NCI-H2029 treated with DMSO at 0.1 percent for 48 hours (cell line): ENCODE measurements at regions not wholly inside any gene's neighbourhood (a gene's known extent, or its start where the extent isn't known, plus 50 kb on each side); places are given as distances from the start of the nearest gene placed in this dataset.
"Not testable (repeated sequence)": the region's sequence is repeated elsewhere in the genome, so short reads cannot be mapped to it uniquely, and the experiment has no call there.

Source experiments
- DNase-seq: peaks from one replicate; lab custom pipeline; 2025; lab: John Stamatoyannopoulos, UW

DNA sequence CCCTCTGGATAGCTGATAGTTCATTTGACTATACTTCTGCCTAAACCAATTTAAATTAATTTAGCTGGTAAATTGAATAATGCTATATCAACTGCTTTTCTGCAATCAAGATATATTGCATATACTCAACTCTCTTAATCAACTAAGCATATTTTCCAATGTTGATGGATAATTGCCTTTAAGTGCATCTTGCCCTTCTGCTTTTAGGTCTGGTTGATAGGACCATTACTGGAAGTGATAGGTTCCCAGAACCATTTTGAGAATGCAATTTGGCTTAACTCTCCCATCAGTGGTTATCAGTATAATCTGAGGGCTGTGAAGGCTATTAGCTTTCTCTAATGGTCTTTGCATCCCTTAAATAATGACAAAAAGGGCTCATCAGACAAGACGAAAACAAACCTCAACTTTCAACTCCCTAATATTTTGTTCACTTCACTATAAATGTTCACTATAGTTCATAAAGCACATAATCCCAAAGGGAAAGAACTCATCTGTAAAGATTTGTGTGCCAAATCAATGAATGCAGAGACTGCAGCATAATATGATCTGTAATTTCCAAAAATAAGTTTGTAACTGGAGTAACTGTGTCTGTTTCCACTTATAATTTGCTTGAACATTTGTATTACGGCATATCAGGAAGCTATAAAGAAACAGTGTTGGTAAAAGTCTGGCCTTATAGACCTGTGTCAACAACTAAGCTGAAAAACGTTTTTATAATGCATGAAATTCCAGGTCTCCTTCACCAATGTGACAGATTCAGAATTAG is 273.6 kb downstream of the FBXO8 start:
- no peak for DNase-seq

DNA sequence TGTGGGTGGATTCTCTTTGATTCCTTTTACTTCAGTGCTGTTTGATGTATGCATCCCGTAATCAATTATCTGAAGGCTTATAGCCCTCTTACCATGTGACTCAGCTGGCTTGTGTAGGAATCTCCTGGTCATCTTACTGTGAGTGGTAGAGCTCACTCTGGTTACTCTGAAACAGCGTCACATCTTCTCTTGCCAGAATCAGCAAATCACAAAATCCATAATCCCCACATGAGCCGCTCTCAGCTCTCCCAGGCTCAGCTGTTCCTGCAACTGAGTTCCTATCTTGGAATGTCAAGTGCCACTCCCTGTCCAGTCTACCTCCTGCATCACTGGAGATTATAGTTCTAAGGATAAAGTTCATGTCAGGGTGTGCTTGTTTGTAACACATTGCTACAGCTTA is 278.0 kb downstream of the FBXO8 start:
- DNase-seq = no peak

DNA sequence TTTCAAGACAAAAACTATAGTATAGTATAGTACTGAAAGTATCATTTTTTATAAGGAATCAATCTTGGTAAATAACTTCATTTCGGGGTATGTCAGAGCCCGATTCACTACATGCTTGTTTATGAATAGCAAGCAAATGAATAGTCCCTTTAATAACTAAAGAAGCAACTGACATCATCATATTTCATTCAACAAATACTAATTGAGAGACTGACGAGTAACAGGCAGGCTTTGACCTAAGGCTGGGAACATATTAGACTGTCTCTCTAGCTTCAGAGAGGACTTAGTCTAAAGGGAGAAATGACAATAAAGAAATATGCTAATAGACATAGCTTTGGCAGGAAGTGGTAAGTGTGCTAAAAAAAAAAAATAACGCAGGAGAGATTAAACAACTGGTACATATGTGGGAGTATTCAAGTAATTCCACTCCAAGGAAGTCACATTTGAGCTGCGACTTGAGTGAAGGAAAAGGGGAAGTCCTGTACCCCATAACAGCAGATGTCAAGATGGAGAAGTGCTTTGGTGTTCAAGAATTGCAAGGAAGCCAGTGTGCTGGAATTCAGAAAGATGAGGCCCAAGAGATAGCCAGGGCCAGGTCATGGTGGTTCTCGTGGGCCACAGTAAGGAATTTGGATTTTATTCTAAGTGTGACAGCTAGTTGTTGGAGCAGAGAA is 284.9 kb downstream of the FBXO8 start:
- DNase-seq = no peak

DNA sequence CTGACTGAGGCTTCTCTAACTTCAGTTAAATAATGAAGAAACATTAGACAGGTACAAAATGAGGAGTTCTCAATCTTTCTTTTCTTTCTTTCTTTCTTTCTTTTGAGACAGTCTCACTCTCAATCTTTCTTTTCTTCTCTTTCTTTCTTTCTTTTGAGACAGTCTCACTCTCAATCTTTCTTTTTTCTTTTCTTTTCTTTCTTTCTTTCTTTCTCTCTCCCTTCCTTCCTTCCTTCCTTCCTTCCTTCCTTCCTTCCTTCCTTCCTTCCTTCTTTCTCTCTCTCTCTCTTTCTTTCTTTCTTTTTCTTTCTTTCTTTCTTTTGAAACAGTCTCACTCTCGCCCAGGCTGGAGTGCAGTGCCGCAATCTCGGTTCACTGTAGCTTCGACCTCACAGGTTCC is 287.7 kb downstream of the FBXO8 start:
- DNase-seq = not testable (repeated sequence)

DNA sequence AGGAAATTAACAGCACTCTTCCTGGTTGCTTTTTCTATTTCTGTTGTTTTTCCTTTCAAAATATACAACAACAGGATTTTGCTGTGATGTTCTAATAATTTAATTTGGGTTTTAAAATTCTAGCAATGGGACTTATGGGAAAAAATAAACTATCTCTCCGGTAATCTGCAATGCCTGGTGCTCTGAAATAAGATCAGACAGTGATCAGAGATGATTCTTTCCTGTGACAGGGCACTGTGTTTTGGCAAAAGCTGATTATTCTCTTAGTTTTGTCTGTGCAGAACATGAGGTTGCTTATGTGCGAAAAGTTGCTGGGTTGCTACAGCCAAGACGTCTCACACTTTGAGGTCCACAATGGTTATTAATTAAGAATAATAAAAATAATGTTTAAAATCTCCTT is 291.7 kb downstream of the FBXO8 start:
- DNase-seq = no peak

DNA sequence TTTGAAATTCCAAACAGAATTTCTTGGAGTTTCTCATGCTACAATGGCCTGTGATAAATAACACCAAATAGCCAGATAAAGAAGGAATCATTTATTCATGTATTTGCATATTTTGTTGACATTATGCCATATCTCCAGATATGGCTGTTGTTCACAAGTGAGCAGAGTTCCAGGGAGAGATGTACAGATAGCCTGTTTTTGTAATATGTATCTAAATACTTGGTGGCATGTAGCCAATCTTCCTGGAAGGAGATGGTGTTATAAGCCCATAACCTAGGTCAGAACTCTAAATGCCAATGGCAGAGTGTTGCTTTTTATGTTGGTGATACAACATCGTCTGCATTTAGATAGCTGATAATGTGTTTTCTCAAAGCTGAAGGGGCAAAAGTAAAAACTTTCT is 292.2 kb downstream of the FBXO8 start:
- no peak for DNase-seq

DNA sequence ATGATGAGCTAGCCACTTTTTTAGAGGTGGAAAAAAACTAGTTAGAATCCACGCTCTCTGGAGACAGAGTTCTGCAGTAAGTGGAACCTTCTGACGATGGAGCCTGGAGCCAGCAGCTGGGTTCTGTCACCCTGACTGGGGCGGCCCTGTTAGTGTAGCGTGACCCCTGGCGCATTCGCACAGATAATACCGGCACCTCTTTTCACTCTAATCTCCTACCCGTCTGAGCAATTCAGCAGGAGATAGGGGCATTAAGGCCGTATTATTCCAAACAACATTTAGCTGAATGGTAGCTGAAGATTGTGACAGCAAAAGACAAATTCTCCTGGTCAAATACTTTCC is 292.6 kb downstream of the FBXO8 start:
- no peak for DNase-seq

DNA sequence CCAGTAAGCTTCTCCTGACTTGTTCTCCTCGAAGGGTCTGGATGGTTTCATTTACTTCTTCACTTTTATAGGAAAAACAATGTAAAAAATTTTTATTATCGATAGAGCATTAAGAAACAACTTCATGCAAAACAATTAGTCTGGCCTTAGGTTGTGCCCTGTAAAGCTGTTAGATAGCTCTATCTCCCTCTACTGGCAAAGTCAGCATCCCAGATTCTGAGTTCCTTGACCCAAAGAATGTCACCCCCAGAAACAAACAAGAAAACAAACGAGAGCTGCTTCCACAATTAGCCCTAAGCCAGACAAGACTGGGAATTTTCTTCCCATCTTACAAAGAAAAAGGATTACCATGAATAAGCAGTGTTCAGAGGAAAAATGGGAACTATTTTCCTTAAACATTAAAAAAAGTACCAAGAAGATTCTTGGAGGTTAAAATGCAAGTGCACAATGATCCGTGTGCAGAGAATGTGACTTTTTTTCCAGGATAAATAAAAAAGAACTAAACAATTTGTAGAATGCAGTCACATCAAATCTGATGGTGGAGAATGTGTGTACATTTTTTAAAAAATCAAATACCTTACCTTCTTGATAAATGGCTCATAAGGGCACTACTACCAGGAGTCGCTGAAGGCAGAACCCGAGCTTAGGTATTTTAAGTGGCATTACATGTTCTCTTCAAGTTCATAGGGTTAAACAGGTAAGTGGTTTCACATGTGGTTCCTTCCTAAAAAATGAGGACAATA is 293.2 kb downstream of the FBXO8 start:
- DNase-seq = no peak

DNA sequence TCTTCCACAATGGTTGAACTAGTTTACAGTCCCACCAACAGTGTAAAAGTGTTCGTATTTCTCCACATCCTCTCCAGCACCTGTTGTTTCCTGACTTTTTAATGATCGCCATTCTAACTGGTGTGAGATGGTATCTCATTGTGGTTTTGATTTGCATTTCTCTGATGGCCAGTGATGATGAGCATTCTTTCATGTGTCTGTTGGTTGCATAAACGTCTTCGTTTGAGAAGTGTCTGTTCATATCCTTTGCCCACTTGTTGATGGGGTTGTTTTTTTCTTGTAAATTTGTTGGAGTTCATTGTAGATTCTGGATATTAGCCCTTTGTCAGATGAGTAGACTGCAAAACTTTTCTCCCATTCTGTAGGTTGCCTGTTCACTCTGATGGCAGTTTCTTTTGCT is 319.9 kb downstream of the FBXO8 start:
- not testable (repeated sequence) for DNase-seq

DNA sequence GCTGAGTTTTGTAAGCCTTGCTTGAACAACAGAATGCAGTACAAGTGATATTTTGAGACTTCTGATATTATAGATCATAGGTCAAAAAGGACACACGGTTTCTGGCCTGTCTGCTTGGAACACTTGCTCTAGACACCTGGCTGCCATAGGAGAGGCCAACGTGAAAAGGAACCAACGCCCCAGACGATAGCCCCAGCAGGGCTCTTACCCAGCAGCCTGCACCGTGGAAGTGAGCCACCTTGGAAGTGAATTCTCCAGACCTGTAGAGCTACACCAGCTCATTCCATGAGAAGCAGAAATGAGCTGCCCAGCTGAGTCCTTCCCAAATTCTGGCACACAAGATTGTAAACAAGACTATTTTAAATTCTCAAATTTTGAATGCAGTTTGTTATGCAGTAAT is 323.1 kb downstream of the FBXO8 start:
- no peak for DNase-seq

DNA sequence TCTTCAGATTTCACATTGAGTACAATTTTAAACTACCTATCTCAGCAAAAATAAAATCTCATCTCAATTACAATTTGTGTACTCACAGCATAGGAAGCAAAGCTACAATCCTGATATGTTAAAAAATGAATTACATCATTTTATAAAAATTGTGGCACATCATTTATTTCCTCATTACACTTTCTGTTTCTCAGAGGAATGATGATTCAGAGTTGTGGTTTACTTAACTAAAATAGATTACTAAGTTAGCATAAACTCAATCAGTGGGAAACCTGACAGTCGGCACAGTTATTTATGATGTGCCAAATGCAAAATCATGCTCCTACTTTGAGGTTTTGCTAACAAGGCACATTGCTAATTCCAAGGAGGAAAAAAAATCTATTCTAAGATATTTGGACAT is 325.0 kb downstream of the FBXO8 start:
- no peak for DNase-seq

DNA sequence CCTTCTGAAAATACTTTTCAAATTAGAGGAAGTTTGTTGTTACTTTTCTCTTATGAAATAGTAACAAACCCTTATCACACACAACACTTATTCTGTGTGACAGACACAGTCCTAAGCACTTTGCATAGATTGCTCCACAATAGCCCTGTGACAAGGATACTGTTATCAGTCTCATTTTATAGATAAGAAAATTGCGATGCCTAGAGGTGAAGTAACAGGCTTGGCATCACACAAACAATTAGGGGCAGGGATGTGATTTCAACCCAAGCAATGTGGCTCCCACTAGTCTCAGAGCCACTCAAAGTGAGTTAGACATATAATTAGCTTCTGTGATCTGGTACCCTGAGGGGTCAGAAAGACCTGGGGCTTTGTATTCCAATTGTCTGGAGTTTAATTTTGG is 339.9 kb downstream of the FBXO8 start:
- DNase-seq = no peak

DNA sequence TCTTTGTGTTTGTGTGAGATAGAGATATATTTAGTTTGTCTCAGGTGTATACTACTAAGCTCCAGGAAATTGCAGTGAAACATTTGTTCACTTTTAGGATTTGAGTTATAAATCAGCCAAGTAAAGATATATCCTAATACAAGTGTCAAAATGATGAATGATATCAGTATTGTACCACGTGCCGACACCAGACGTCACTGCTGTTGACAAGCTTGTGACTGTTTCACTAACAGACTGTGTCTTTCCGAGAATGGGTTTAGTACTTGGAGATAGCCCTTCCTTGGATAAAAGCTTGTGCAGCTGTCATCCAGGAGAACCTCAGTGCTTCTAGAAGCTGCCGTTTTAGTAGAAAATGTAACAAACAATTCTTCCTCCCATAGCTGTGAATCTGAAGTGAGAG is 343.3 kb downstream of the FBXO8 start:
- DNase-seq = no peak

DNA sequence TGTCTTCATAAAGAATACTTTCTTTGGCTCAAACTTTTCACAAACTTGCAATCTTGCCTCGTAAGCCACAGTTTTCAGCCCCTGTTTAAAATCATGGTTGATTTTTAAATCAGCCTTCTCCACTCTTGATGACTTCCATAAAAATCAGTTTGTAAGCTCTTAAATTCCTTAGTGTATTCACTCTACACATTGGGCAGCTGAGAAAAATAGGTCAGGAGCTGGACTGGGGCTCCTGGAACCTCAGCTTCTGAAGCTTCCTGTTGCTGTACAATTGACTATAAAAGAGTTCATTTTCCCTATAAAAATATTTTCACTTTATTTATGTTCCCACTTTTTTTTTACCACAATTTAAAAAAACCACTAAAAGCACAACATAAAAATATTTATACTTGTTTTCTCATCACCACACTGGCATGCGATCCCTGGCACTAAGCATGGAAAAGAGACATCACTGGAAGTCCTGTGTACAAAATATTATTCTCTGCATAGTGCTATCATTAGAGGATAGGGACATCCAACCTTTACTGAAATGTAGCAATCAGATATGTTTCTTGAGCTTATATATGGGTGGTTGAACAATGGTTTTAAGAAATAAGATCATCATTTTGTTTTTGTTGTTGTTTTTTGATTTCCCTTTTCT is 345.7 kb downstream of the FBXO8 start:
- no peak for DNase-seq

DNA sequence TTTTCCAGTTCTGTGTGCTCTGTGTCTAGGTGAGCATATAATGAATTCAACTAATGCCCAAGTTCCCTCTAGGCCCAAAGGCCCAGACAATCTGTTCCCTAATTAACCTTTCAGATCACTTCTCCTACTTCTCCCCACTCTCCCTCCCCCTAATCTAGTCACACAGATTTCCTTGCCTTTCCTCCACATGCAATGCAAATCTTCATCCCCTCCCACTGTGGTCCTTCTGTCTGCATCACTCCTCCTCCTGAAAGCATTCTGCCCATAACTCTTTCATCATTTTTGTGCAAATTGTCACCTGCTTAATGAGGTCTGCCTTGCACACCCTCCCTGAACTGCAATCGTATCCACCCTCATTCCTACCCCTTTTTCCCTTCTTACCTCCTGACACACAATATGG is 346.6 kb downstream of the FBXO8 start:
- DNase-seq = no peak

DNA sequence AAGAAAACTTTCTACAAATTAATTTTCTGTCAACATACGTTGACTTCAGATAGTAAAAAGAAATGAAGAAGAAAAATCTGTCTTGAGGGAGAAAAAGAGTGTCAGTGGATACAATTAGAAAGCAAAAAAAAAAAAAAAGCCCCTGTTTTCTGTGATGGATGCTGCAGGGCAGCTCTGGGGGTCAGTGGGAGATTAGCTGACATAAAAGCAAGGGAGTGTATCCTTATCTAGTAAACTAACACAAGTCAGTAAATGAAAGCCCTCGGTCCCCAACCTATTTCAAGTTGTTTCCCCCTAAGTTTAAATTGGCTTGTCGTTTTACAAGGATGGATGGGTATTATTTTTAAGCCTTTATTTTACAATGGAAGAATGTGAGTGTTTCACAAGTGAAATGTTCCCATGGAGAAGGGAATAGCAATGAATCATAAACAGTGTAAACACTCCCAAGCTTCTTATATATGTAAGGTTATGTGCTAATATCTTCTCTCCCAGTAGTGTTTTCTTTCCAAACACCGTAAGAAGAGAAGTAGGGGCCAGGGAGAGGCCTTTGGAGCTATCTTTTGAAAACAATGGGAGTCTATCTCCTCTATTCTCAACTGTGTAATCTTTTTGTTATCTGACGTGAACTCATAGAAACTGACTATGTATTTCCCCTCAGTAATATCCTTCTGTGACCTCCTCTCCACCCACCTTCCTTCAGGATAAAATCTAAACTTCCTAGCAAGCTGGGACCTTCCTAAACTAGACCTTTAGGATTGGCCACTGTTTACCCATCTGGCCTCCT is 347.7 kb downstream of the FBXO8 start:
- no peak for DNase-seq

DNA sequence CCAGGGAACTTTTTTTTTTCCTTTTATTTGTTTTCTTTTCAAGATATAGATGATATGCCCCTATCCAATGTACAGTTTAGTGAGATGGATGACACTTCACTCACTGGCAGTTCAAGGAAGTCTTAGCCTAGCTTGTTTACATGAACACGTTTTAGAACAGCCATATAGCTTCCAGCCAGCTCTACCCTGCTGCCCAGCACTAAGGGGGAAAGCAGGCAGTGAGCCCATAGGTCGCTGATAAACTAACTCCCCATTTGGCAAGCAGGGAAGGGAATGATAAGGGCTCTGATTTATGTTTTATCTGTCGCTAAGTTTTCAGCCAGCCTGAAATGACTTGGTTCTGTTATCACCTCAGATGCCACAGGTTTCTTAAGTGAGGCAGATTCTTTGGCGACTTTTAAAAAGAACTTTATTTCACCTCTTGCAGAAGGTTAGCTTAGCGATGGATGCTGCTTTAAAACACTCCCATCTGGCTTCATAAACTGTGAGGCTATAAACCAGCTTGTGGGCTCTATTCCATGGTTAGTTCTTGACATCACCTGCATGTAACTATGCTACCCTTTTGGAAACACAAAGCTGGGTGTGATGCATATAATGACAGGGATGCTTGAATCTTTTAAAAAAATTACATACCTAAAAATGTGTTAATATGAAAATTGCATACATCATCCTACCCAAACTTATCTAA is 348.4 kb downstream of the FBXO8 start:
- DNase-seq = no peak

DNA sequence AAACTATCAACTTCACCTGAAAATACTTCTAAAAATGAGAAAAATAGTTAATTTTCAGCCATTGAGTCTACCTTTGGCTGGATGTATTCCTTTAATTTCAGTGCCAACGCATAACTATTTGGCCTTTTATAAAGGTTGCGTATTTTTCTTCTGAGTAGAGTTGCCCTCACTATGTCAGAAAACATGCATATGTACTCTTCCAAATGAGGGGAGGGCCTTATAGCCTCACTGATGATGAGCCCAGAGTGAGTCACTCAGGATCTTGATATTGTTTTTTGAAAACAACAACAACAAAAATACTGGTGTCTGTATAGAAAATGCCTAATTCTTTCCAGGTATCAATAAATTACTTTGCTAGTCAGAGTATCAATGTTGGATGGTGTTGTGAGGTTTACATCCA is 349.3 kb downstream of the FBXO8 start:
- DNase-seq = no peak

DNA sequence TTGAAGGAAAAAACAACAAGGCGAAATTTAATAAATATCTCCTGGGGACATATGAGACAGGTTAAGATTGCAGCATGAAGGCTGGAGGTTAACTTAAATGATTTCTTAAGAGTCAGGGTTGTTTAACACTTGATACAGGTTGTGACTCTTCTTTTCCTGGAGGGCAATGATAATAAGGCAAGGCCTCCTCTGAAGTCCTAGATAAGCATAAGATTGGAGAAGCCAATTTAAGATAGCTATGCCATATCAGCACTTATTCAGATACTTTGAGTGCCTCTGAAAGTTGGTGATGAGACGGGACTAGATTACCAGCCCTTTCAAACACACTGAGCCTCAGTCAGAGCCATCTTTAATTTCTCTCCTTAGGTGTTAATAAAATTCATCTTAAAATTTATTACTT is 350.8 kb downstream of the FBXO8 start:
- DNase-seq = no peak

DNA sequence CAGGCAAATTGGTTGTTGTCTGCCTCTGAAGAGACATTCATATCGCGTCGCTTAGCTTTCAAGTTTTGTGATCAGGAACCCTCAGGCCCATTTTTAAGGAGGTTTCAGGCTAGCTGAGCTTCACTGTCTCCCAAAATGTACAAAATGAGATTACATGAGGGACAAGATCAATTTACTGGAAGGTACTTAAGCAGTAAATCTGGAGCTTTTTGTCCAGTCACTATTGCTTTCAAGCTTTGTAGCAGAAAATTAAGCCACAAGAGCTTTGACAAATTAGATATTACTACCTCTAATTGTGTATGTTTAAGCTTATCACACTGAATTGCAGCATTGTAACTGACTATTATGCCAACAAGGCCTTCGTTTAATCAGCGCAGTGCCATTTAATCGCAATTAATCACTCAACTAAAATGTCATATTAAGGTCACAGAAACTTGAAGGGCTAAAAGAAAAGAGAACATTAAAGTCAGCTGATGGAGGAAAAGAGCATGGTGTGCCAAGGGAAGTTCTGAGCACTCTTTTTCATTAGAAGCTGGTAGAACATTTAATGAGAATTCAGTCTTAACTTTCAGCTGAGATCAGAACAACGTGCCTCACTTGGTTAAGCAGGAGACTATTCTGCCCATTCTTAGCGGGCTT is 353.0 kb downstream of the FBXO8 start:
- no peak for DNase-seq

DNA sequence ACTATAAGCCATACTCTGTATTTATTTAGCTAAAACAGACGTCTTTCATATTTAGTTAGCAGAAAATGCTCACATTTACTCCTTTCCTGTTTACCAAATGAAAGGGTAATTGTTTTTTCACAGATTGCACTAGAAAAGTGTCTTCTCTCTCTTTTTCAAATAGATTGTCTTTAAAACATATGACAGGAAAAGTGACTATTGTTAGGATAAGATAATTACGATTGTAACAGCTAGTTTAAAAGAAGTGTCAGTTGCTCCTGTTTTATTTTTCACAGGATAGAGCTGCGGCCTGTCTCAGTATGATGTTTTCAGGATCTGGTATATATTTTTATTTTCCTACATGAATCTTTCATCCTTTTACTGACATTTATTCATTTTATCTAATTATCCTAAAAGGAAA is 353.5 kb downstream of the FBXO8 start:
- DNase-seq = no peak
